ENCODE measurements at regions not wholly inside any gene's neighbourhood (a gene's known extent, or its start where the extent isn't known, plus 50 kb on each side); places are given as distances from the start of the nearest gene placed in this dataset.

DNA sequence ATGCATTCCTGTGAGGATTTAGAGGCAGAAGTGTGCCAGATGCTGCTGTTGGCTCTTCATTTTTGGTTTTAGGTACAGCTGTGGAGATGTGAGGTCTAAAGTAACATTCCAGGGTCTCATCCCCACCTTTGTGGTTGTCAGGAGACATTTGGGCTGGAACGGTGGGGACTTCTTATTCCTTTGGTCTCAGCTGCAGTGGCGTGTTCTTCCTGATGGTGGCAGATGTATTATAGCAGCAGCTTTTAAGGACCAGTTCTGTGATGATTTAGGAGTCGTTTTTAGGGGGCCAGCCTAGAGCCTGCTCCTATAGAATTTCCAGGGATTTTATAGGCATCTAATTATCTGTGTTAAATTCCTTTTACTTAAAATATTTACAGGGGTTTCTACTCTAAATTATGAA lies 221.0 kb upstream of the EOMES start:
- TF ChIP-seq REST (IDR thresholded peaks at IDR 0.05; ENCODE audit: insufficient read depth in 1 of 2, low read depth in 2 of 2, low read length in 1 of 2) (no peak), POLR2AphosphoS5 (IDR thresholded peaks at IDR 0.05; ENCODE audit: low read depth, low read length) (no peak), SIN3A (IDR thresholded peaks at IDR 0.05; ENCODE audit: borderline replicate concordance, insufficient read depth, low read depth, low read length) (no peak)
- TF ChIP-seq, protein P1, sequence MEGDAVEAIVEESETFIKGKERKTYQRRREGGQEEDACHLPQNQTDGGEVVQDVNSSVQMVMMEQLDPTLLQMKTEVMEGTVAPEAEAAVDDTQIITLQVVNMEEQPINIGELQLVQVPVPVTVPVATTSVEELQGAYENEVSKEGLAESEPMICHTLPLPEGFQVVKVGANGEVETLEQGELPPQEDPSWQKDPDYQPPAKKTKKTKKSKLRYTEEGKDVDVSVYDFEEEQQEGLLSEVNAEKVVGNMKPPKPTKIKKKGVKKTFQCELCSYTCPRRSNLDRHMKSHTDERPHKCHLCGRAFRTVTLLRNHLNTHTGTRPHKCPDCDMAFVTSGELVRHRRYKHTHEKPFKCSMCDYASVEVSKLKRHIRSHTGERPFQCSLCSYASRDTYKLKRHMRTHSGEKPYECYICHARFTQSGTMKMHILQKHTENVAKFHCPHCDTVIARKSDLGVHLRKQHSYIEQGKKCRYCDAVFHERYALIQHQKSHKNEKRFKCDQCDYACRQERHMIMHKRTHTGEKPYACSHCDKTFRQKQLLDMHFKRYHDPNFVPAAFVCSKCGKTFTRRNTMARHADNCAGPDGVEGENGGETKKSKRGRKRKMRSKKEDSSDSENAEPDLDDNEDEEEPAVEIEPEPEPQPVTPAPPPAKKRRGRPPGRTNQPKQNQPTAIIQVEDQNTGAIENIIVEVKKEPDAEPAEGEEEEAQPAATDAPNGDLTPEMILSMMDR (IDR thresholded peaks at IDR 0.05), result peak; percentile 56
